LNCaP clone FGC (cell line): ENCODE measurements at regions not wholly inside any gene's neighbourhood (a gene's known extent, or its start where the extent isn't known, plus 50 kb on each side); places are given as distances from the start of the nearest gene placed in this dataset.
"Not testable (repeated sequence)": the region's sequence is repeated elsewhere in the genome, so short reads cannot be mapped to it uniquely, and the experiment has no call there.

Experiments used
- DNase-seq: peaks from one replicate; pipeline ENCODE4 v3.0.0-alpha.2; 2011; ENCODE audit warnings: low read depth
- H3K4me3 ChIP-seq: 2 replicates; pipeline ENCODE4 v1.5.1; 2011; ENCODE audit warnings: mild to moderate bottlenecking, low read depth, low read length, control low read depth
- TF ChIP-seq, protein P1 (sequence below): IDR thresholded peaks from 2 replicates; pipeline ENCODE4 v1.5.1; 2012; ENCODE audit warnings: mild to moderate bottlenecking; ENCODE audit not compliant: control insufficient read depth, insufficient read depth; ENCODE audit errors: extremely low read depth

GRCh38 chr19:31880283-31880682 is 465.1 kb upstream of the ZNF507 start:
- no peak overlapping the region for H3K4me3 ChIP-seq
- TF ChIP-seq, protein P1, sequence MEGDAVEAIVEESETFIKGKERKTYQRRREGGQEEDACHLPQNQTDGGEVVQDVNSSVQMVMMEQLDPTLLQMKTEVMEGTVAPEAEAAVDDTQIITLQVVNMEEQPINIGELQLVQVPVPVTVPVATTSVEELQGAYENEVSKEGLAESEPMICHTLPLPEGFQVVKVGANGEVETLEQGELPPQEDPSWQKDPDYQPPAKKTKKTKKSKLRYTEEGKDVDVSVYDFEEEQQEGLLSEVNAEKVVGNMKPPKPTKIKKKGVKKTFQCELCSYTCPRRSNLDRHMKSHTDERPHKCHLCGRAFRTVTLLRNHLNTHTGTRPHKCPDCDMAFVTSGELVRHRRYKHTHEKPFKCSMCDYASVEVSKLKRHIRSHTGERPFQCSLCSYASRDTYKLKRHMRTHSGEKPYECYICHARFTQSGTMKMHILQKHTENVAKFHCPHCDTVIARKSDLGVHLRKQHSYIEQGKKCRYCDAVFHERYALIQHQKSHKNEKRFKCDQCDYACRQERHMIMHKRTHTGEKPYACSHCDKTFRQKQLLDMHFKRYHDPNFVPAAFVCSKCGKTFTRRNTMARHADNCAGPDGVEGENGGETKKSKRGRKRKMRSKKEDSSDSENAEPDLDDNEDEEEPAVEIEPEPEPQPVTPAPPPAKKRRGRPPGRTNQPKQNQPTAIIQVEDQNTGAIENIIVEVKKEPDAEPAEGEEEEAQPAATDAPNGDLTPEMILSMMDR = no peak
- no peak for DNase-seq

GRCh38 chr19:31881988-31882387 is 463.4 kb upstream of the ZNF507 start:
- no peak for DNase-seq
- TF ChIP-seq, protein P1 = no peak
- H3K4me3 ChIP-seq = no peak overlapping the region

DNA sequence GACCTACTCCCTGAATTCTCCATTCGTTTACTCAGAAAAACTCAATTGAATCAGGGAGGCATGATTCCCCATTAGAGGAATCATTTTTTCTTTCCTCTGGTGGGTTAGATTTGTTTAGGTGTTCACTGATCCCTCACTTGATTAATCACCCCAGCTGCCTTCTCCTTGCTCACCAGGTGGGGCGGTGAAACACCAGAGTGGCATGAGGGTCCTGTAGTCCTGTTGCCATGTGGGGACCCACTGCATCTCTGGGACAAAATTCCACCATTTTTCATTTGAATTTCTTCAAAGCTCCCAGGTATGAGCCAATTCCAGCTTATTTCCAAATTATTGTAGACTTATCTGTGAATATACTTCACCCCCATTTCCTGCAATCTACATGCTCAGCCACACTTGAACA is 462.7 kb upstream of the ZNF507 start:
- no peak for DNase-seq
- TF ChIP-seq, protein P1 = no peak
- no peak overlapping the region for H3K4me3 ChIP-seq

DNA sequence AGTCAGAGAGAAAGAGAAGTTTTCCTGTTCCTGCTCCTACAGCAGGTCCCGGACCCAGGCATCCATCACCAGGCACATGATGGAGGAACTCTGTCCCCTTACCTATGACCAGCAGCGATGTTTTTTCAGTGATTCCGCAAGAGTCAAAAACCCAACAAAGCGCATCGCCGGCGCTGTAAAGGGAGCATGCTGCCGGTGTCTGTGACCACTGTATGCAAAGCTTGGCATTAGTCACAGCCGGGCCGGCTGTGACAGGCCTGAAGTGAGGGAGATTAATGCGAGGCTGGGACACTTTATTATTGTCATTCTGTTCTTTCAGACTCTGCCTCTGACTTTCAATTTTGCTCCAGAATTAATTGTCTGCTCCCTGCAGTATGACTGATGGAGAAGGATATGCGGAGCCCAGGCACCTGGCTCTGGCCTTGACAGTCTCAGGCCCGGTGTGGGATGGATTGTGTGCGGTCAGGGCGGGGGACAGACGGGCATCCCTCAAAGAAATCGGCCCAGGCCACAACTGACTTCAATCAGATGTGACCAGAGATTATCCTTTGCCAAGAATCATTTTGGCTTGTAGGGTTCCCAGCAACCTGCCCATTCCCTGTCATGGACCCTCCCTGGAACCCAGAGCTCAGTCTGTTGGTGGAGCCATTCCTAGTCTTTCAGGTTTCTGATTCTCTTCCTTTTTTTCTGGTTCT is 462.0 kb upstream of the ZNF507 start:
- TF ChIP-seq, protein P1 = no peak
- DNase-seq = no peak
- H3K4me3 ChIP-seq = no peak overlapping the region

- TF ChIP-seq, protein P1 = 0 out of 2 replicates have a peak, but pooled peaks have one; percentile 15
- DNase-seq = no peak
- no peak overlapping the region for H3K4me3 ChIP-seq
These were observed 460.0 kb upstream of the ZNF507 start for GRCh38 chr19:31885280-31885853.

- no peak for DNase-seq
- no peak overlapping the region for H3K4me3 ChIP-seq
- TF ChIP-seq, protein P1 = no peak
These were observed 455.2 kb upstream of the ZNF507 start for GRCh38 chr19:31890230-31890629.

GRCh38 chr19:31892060-31892459 is 453.4 kb upstream of the ZNF507 start:
- DNase-seq = no peak
- TF ChIP-seq, protein P1 = no peak
- no peak overlapping the region for H3K4me3 ChIP-seq

DNA sequence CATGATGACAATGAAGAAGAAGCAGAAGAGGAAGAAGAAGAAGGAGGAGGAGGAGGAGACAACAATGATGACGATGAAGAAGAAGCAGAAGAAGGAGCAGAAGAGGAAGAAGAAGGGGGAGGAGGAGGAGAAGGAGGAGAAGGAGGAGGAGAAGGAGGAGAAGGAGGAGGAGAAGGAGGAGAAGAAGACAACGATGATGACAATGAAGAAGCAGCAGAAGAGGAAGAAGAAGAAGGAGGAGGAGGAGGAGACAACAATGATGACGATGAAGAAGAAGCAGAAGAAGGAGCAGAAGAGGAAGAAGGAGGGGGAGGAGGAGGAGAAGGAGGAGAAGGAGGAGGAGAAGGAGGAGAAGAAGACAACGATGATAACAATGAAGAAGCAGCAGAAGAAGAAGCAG is 451.9 kb upstream of the ZNF507 start:
- H3K4me3 ChIP-seq, DNase-seq: not testable (repeated sequence)
